ENCODE measurements at regions not wholly inside any gene's neighbourhood (a gene's known extent, or its start where the extent isn't known, plus 50 kb on each side); places are given as distances from the start of the nearest gene placed in this dataset.

DNA sequence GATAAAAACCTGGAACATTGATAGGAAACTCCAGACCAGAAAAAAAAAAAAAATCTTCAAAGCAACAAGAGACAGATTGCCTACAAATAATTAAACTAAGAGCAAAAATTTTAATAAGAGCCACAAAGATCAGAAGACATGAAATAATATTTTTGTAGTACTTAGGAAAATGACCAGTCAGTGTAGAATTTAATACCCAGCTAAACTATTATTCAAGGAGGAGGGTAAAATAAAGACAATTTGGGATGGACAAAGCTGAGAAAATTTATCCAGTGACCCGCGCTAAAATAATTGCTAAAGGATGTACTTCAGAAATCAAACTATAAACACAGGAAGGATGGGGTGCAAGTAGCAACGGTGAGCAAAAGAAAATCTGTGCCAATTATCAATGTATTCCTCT, 133.2 kb downstream of the AQP9 start:
- DNase-seq: no peak

DNA sequence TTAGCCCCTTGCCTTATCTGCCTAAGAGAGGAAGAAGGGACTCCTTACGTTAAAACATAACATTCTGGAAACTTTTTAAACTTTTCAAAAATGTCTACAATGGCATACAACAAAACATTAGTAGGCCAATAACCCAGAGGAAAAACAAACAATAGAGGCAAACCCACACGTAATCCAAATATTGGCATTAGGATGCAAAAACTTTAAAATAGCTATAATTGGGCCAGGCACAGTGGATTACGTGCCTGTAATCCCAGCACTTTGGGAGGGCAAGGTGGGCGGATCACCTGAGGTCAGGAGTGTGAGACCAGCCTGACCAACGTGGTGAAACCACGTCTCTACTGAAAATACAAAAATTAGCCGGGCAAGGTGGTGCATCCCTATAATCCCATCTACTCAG, 134.9 kb downstream of the AQP9 start:
- DNase-seq: no peak

DNA sequence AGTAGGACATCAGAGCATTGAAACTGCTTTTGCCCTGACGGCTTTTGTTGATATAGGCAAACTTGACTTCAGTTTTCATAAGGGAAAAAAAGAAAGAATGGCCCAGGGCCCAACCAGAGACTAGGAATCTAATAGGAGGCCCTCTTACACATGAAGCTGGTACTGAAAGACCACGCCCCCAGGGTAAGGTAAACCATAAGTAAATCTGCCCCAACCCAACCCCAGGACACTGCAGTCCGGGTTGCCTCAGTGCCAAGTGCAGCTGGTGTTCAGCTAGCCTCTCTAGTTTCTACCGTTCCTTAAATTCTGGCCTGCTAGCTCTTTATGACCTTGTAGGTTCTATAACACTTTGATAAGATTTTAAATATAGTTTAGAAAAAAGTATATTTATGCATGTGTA, 136.7 kb downstream of the AQP9 start:
- DNase-seq: no peak

DNA sequence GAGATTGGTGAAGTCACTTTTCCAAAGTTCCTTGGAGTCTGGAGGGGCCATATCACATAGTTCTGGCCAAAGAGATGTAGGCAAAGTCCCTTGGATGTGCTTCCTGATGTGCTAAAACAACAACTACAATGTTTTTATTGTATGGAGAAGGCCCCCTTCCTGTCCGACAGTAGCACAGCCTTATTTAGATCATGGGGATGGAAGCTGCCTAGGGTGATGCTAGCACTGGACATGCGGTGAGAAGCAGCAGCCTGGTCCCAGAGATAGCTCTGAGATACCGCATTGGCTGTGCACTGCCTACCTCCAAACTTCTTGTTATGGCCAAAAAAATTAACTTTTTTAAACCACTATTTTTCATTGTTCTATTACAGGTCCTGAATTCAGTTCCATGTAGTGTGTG, 137.6 kb downstream of the AQP9 start:
- no peak for DNase-seq

DNA sequence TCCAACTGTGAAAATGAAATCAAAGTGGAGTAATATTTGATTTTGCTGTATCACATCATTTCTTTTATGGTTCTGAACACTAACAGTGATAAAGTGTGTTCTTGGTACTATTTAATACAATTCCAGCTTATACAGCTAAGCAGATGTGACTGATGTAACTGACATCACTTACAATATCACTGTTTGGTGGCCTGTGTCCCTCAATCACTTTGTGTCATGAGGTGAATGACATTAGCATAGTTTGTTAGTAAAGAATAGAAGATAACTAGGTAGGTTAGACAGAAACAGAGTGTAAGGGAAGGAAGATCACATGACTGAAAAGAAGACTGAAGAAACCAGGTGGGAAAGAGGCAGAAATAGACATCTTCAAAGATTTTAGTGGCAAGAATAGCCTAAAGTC, 138.7 kb downstream of the AQP9 start:
- DNase-seq: no peak

DNA sequence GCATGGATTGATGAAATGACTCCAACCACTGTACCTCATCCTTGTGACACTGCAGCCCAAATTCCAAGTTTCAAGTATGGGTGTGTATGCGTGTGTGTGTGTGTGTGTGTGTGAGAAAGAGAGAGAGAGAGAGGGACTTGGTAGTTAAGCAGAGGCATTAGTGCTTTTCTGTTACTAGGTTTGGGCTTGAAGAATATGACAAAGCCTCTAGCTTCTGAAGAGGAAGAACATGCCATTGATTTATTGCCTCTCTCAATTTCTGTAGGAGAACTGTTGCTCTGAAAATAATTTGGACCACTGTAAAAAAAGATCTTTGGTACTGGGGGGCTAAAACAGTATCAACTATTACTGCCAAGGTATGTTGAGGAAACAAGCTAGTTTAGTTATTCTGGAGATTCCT, 139.2 kb downstream of the AQP9 start:
- DNase-seq: no peak

DNA sequence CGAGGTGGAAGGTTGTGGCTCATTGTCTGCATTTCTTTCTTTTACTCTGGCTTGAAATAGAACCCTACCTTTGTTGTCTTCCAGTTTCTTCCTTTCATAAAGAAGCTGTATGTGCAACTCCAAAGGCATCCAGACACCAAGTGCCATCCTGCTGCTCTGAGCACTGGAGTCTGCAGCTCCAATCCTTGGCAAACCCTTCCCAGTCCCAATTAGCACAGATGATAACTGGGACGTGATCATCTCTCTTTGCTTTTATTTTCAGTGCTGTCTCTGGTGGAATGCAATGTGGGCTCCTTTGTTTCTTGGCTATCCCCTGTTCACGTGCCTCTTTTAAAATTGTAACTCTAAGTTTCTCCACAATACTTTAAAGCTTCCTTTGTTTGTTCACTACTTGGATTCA, 140.9 kb downstream of the AQP9 start:
- no peak for DNase-seq

DNA sequence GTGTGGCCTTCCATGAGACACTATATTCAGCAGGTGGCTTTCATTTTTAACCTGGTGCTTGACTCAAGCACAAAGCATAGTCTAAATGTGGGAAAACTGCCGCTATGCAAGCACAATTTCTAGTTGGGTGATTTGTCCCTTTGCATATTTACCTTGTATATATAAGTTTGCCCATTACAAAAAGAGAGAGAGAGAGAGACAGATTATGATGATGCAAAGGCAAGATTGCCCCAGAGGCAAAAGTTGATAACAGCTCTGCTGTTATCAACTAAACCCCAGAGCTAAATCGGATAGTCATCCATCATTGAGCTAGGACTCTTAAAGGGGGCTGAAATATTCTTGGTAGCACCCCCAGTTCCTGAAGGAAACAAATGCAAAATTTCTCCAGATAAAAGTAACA, 141.5 kb downstream of the AQP9 start:
- DNase-seq: no peak

DNA sequence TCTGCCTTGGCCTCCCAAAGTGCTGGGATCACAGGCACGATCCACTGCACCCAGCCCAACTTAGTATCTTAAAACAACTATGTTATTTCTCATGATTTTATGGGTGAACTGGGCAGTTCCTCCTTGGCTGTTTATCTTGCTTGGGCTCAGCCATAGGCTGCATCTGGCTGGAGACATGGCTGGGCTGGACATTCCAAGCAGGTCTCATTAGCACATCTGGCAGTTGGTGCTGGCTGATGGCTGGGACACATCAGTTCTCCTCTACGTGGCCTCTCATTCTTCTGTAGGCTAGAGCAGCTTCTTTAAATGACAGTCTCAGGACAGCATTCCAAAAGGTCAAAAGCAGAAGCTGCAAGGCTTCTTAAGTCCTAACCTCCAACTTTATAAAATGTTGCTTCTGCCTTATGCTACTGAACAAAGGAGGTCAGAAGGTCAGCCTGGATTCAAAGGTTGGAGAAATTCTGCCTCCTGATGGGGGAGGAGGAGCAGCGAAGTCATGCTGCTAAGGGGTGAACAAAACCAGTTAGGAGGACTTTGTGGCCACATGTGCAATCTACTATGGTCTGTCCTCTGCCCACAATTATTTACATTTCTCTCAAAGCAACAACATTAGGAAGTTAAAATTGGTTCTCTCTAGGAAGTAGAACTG, 144.0 kb downstream of the AQP9 start:
- DNase-seq: no peak

DNA sequence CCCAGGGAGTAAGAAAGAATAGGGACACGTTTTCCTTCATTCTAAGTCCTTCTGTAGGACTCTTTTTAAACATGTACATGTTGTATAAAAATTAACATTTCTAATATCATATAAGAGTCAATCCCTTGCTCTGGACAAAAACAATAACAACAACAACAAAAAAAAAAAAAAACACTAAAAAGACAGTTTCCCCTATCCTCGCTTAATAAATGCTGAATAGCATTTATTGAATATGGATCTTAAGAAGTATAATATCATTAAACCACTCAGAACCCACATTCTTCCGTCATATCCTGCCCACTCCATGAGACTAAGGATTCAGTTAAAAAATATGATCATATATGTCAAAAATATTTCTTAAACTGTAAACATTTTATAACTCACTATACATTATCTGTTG, 145.1 kb downstream of the AQP9 start:
- DNase-seq: no peak

DNA sequence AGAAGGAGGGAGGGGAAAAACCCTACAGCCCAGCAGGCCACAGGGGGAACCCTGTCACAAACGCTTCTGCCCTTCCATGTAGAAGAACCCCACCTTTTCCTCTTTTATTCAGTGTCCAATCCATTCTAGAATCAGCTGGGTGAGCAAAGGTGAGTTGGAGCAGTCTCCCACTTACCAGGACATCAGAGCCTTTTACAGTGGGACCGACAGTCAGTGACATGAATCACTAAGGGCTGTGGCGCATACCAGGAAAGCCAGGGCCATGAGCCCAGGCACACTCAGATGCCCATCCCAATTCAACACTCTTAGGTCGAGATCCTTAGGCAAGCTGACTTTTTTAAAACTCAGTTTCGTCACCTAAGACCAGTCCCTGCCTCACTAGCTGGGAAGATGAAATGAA, 146.1 kb downstream of the AQP9 start:
- no peak for DNase-seq

DNA sequence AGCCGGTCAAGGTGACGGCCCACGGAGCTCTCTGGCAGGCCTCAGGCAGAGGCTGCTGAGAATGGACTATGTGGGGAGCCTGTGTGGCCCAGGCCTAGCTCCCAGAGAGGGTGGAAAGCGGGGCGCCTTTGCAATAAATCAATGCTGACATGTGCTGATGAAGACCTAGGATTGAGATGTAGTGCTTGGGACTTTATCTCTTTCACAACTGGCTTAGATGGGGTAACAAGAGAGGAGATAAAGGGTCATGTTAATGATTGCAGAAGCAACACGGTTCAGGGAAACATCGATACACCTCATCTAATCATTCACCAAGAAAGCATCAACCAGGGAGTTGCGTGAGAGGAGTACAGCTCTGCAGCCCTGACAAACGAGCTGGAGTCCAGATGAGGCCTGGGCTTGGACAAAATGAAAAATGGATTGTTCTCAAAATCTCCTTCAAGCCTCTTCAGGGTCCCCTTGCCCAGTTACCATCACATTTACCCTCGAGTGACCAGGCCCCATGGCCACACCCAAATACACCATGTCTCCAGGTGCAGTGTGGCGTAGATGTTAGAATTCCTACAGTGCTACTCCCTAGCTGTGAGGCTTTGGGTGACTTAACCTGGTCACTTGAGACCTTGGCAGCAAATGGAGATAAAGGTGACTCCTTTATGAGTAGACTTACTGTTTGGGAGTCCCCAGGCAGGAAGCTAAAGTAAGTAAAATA, 146.4 kb upstream of the LIPC start:
- DNase-seq: no peak

DNA sequence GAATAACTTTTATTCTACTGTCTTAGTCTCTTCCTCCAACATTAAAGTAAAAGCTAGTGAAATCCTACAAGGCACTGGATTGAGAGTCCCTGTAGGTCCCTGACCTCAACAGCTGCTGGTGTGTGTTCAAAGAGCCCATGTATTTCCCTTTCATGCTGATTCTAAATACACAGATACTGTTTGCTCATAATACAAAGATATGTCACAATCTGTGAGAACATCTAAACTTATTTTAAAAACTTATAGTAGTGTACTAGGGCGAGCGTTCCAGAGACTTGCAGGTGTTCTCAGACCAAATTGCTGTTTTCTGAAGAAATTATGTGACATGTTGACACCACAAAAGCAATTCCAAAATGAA, 145.9 kb upstream of the LIPC start:
- no peak for DNase-seq

DNA sequence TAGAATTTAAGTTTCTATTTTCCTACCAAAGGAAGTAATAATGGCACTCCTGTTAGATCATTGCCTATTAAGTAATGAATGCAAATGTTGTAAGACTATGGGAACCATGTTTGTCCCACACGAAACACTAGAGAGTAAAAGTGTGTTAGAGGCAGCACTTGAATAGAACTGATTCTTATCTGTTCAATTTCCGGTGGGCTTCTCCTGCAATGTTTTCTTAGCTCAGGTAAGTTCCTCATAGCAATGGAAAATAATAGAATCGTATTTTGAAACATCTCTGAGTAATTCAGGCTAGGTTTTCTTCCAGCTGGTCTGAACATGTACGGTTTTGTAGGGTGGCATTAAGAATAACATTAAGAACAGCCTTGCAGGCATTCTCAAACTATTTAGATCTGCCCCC, 145.3 kb upstream of the LIPC start:
- DNase-seq: no peak

DNA sequence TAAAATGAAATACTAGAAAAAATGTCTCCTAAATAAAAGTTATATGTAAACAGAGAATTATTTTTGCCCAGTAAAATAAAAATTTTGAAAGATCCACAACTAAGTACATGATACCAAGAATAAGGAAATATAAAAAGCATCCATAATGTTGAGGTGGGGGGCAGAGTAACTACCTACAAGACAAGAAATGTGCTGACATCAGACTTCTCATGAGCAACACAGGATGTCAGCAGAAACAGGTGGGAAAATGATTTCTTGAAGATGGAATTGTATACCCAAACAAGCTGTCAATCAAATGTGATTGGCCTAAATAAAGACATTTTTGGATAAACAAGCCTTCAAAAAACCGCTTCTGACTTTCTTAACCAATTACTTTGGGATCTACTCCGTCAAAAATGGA, 143.9 kb upstream of the LIPC start:
- no peak for DNase-seq

DNA sequence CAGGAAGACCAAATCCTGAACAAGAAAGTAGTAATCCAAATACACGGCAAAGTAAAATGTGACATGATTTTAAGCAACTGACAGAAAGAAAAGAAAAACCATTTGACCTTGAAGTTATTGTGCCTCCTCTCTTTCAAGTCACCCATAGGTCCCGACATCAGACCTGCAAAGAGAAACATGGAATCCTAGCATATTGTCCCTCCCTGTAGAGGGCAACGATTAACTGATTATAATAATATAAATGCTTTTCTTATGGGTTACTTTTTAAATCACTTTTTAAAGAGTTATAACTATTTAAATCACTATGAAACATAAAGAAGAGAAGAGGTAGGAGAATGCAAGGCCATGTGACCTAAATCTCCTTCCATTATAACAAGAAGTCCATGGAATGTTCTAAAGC, 143.2 kb upstream of the LIPC start:
- no peak for DNase-seq

DNA sequence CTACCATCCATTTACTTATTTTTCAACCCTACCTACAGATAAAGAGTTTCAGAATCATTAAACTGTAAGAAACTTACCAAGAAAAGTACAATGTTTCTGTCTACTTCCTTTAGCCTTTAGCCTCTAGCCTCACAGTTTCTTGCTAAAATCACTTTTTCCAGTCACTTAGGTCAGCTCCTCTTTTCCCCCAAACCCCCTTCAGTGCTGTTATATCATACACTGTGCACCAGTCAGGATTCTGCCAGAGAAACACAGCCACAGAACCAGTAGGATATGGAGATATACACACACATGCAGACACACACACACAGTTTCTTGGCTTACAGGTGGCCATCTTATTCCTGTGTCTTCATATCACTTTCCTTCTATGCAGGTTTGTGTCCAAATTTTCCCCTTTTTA, 139.9 kb upstream of the LIPC start:
- no peak for DNase-seq

DNA sequence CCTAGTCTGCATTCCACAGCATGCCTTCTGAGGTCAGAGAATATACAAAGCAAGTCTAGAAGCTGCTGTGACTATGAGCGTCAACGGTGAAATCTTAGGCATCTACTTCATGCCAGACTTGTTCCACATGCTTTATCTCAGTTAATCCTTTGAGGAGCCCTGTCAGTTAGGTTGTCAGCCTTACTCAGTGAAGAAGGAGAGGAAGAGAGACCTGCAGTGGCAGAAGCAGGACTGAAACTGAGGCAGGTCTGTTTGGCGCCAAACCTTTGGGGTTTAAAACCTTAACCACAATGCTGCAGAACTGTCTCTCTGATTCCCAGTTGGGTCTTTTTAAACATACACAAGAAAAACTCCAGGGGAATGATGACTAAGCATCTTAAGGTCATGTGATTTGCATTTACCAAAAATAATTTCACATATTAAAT, 139.0 kb upstream of the LIPC start:
- peak; percentile 68 for DNase-seq

DNA sequence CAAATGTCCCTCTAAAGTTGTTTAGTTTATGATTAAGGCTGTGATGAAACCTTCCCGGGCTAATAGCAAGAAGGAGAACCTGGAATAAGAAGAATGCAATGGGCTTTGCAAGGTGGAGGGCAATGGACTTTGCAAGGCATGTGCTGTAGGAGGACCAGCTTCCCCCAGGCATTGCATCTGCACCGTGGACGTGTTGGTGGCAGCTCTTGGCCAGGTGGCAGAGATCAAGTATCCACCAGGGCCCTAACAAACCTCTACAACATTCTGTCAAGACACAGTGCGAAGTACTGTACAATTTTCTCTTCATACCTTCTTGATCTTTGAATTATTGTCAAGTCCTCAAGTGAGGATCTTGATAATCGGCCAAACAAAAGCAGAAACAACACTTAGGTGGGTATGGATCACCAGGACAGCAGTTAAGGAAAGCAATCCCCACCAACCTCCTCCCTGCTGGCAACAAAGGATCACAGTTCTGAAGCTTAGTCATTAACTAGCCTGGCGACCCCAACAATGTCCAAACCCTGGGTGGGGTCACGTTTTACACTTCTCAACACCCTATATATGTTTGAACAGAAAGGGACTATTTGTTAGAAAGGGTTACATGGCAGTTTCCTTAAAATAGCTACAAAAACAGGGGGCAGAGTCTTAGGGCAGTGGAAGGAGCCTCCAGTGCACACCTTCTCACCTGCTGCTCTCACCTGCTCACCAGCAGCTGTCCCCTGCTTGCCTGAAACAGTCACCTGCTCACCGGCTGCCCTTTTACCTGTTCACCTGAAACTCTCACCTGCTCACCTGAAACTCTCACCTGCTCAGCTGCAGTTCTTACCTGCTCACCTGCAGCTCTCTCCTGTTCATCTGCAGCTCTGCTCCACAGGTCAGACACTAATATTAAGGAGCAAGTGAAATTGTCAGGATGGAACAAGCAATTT, 137.9 kb upstream of the LIPC start:
- no peak for DNase-seq

DNA sequence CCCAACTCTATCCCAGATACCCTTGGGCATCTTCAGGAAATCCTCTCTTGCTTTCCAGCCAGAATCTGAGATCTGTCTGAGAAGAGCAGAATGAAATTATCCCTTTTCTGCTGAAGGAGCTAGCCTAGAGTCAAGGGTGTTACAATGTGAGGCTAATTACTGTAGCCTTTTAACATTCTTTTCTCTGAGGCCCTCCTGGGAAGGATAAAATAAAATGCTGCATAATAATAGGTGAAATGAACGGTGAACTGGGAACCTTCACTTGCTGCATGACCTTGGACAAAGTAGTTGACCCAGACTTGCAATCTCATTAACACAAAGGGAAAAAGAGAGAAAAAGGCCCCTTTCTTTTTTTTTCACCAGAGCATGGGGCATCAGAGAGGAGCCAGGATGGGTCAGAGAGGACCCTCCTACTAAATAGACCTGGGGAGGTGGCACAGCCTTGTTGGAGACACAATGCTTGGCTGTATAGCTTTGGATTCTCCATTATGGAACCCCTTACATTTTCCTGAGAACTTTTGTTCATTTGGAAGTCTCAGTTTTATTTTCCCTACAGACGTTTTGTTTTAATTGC, 137.0 kb upstream of the LIPC start:
- no peak for DNase-seq

DNA sequence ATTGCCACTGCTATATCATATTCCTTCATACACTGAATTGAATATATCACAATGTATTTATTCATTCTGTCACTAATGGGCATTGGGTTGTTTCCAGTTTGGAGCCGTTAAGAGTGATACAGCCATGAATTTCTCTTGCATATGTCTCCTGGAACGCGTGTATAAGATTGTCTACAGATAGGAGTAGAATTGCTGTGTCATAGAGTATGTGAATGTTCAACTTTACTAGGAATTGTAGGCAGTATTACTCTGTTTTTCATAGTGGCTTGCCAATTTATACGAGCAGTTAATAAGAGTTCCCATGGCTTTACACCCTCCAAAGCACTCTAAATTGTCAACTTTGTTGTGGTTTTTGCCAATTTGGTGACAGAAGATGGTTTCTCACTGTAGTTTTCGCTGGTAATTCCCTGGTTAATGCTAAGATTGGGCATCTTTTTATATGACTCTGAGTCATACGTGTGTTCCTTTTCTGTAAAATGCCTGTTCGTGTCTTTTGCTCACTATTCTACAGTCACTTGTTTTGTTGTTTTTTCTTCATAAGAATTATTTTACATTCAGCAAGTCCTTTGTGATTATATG, 136.1 kb upstream of the LIPC start:
- DNase-seq: no peak

DNA sequence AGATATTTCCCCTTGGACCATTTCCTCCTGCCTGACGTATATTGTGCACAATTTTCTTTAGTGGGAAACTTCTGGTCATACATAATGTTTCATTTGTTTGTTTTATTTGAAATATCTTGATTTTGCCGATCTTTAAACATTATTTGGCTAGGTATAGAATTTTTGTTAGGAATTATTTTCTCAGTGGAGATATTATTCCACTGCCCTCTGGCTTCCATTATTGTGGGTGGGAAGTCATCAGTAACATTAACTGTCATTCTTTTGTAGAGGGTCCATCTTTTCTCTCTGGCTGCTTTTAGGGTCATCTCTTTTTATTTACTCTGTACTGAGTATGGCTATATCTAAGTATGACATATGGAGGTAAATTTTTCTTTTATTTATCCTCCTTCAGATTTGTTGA, 135.5 kb upstream of the LIPC start:
- no peak for DNase-seq

DNA sequence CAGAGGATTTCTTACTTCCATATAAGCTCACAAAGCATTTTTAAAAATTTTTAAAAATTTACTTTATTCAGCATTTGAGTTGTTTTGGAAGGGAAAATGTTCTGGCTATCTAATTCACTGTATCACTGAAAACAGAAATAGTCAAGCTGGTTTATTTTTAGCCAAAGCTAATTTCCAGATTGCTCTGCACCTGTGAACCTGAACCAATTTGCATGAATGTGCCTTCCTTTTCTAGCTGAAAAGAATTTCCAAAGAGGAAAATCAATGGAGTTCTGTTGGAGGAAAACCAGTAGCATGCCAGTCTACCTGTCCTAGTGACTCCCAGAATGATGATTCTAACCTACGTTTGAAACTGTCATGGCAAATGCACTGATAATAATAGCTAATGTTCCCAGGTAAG, 134.2 kb upstream of the LIPC start:
- no peak for DNase-seq

All from fibroblast of upper back skin (primary cell).